ENCODE measurements at regions not wholly inside any gene's neighbourhood (a gene's known extent, or its start where the extent isn't known, plus 50 kb on each side); places are given as distances from the start of the nearest gene placed in this dataset.

DNA sequence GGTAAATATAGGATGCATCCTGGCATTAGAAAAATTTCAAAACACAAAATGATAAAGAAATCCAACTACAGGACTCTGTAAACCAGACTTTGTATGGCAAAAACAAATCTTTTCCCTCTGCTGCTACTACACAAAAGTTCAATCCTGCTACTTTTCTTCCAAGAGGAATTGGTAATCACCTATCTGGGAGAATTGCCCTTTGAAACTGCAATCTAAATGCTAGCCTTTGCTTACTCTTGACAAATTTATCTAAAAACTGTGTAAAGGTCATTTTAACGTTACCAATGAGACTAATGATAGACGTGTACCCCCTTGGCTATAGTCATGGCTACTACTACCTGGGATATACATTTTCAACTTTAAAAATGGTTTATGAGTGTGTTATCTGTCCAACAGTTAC, 837.9 kb upstream of the CXADR start:
- Histone ChIP-seq H3K4me3 (no peak overlapping the region), H3K27ac (no peak overlapping the region), H3K4me1 (no peaks in the 10 kb centered on the region), H3K36me3 (no peaks in the 10 kb centered on the region), H3K27me3 (replicated peaks in 1 of 7) (no peaks in the 10 kb centered on the region), H3K9me3 (peaks cover 0 to 7% (median 0%) of the 10 kb centered on the region in 8 donors)
- intact Hi-C loops (cut with DNase I; ENCODE audit: low total_unique reads): no loop called here
- 83 to 90% (median 85%) methylated on average over 2 of the region's 2 CpGs for WGBS, 5 donors
- no peak for DNase-seq
- no peak for TF ChIP-seq POLR2AphosphoS5 (IDR thresholded peaks at IDR 0.05)
- no peak for TF ChIP-seq POLR2A (IDR thresholded peaks at IDR 0.05)
- TF ChIP-seq CTCF (IDR thresholded peaks at IDR 0.05 in 8 of 11, conservative IDR thresholded peaks at IDR 0.05 in 3 of 11): no peak

DNA sequence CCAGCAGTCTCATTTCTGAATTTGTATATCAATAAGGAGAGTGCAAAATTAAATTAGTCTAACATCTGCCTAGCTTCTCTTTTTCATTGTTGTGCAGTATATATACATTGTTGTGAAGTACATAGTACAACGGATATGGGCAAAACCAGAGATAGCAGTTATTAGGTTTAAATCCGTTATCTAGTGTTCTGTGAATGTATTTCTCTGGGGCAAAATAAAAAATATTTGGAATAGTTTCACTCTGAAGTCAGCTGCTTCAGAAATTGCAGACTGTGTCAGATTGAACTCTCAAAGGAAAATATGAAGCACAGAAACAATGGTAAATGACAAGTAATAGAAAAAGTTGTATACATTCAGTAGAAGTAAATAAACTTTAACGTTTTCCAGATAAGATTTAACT, 836.5 kb upstream of the CXADR start:
- no peak overlapping the region for H3K4me3 ChIP-seq
- 54 to 76% (median 63%) methylated on average over 3 of the region's 3 CpGs for WGBS, 5 donors
- TF ChIP-seq POLR2AphosphoS5 (IDR thresholded peaks at IDR 0.05) (no peak), POLR2A (IDR thresholded peaks at IDR 0.05) (no peak), CTCF (IDR thresholded peaks at IDR 0.05 in 8 of 11, conservative IDR thresholded peaks at IDR 0.05 in 3 of 11) (no peak)
- H3K27ac ChIP-seq: no peak overlapping the region
- no peaks in the 10 kb centered on the region for H3K27me3 ChIP-seq (replicated peaks in 1 of 7)
- peaks cover 0 to 14% (median 0%) of the 10 kb centered on the region in 8 donors for H3K9me3 ChIP-seq
- intact Hi-C loops (cut with DNase I; ENCODE audit: low total_unique reads): no loop called here
- no peak for DNase-seq
- H3K4me1 ChIP-seq: no peaks in the 10 kb centered on the region
- no peaks in the 10 kb centered on the region for H3K36me3 ChIP-seq

DNA sequence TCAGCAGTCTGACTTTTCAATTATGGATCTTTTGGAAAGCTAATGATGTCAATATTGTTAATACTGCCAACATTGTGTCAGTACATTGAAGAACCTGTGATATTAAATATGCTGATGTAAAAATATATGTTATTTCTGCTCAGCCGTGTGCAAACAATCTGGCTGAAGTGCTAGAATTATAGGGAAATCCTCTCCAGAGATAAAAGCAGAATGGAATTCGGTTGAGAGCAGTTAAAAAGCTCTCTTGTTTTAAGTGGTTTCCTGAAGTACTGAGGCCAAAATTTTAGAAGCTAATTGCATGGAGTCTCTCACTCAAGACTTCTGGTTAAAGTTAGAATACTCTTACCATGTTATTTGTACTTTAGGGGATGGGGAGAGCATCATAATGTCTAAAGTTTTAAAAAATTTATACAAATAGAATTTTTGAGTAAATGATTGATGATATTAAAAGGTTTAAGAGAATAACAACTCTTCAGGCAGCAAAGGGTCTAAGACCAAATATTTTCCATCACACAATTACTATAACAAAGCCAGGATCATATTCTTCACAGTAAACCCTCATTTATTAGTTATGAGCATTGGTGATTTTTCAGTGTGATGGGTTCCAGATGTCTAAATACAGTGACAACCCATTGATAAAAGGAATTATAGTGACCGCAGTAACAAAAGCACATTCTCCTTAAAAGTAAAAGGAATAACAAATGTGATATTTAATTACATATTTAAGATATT, 834.2 kb upstream of the CXADR start:
- intact Hi-C loops (cut with DNase I; ENCODE audit: low total_unique reads): no loop called here
- H3K27ac ChIP-seq: no peak overlapping the region
- H3K27me3 ChIP-seq (replicated peaks in 1 of 7): no peaks in the 10 kb centered on the region
- peaks cover 0 to 18% (median 0%) of the 10 kb centered on the region in 8 donors for H3K9me3 ChIP-seq
- DNase-seq: no peak
- H3K36me3 ChIP-seq: no peaks in the 10 kb centered on the region
- no peaks in the 10 kb centered on the region for H3K4me1 ChIP-seq
- TF ChIP-seq POLR2A (IDR thresholded peaks at IDR 0.05): no peak
- TF ChIP-seq CTCF (IDR thresholded peaks at IDR 0.05 in 8 of 11, conservative IDR thresholded peaks at IDR 0.05 in 3 of 11): no peak
- TF ChIP-seq POLR2AphosphoS5 (IDR thresholded peaks at IDR 0.05): no peak
- WGBS, 5 donors: 45 to 57% (median 55%) methylated on average over 3 of the region's 3 CpGs
- H3K4me3 ChIP-seq: no peak overlapping the region

- WGBS, 5 donors: 63 to 96% (median 91%) methylated on average over 2 of the region's 2 CpGs
- Histone ChIP-seq H3K27ac (no peak overlapping the region), H3K36me3 (no peaks in the 10 kb centered on the region), H3K4me3 (no peak overlapping the region), H3K27me3 (replicated peaks in 1 of 7) (no peaks in the 10 kb centered on the region), H3K4me1 (no peaks in the 10 kb centered on the region), H3K9me3 (peaks cover 0 to 35% (median 29%) of the 10 kb centered on the region in 8 donors)
- DNase-seq: no peak
- intact Hi-C loops (cut with DNase I; ENCODE audit: low total_unique reads): no loop called here
- TF ChIP-seq POLR2AphosphoS5 (IDR thresholded peaks at IDR 0.05) (no peak), POLR2A (IDR thresholded peaks at IDR 0.05) (no peak), CTCF (IDR thresholded peaks at IDR 0.05 in 8 of 11, conservative IDR thresholded peaks at IDR 0.05 in 3 of 11) (no peak)
These were observed 817.8 kb upstream of the CXADR start for GRCh38 chr21:16695074-16695473.

All from spleen (tissue), 11 donors.